Tibial nerve (tissue), 4 donors: ENCODE measurements at regions not wholly inside any gene's neighbourhood (a gene's known extent, or its start where the extent isn't known, plus 50 kb on each side); places are given as distances from the start of the nearest gene placed in this dataset.

Experiments
- DNase-seq, 2 donors: peaks; one replicate each; pipeline ENCODE4 v3.0.0-alpha.2; 2019; ENCODE audit warnings: low spot score in 2 of 2
- H3K27ac ChIP-seq, 4 donors: fragments of 200-600 bp; sonication (generic) in 3 of 4; one replicate each; pipeline ENCODE4 v1.5.1; 2017 to 2019; ENCODE audit warnings: mild to moderate bottlenecking in 1 of 4
- H3K27me3 ChIP-seq, 2 donors: fragments of 200-600 bp; sonication (generic) in 1 of 2; one replicate each; pipeline versions ENCODE4 v1.5.1 to v1.6.0; 2017 to 2019
- H3K36me3 ChIP-seq, 3 donors: fragments of 200-600 bp; sonication (generic); one replicate each; pipeline ENCODE4 v1.5.1; 2018 to 2019
- H3K4me1 ChIP-seq, 4 donors: fragments of 200-600 bp; sonication (generic) in 3 of 4; one replicate each; pipeline ENCODE4 v1.5.1; 2017 to 2019
- H3K4me3 ChIP-seq, 4 donors: fragments of 200-600 bp; sonication (generic) in 3 of 4; one replicate each; pipeline ENCODE4 v1.5.1; 2017 to 2019; ENCODE audit warnings: mild to moderate bottlenecking in 1 of 4, moderate library complexity in 1 of 4
- H3K9me3 ChIP-seq, 4 donors: fragments of 200-600 bp; sonication (generic) in 3 of 4; one replicate each; pipeline ENCODE4 v1.5.1; 2017 to 2019
- CTCF ChIP-seq, 5 experiments: fragments of 200-600 bp in 3 of 5; fragments of 450-650 bp in 2 of 5; sonication (generic) in 3 of 5; IDR thresholded peaks; one replicate each; pipeline ENCODE4 v1.5.1; 2016 to 2019; ENCODE audit warnings: antibody characterized with exemption in 5 of 5, mild to moderate bottlenecking in 3 of 5, moderate library complexity in 2 of 5
- EP300 ChIP-seq, 2 donors: sonication (generic); formaldehyde crosslinking; IDR thresholded peaks; one replicate each; pipeline ENCODE4 v1.6.1; 2017; ENCODE audit warnings: antibody characterized with exemption in 2 of 2, mild to moderate bottlenecking in 1 of 2
- POLR2A ChIP-seq, 2 donors: fragments of 450-650 bp; IDR thresholded peaks; one replicate each; pipeline ENCODE4 v1.6.1; 2017; ENCODE audit warnings: antibody characterized with exemption in 2 of 2, mild to moderate bottlenecking in 2 of 2, moderate library complexity in 2 of 2
- WGBS, 2 donors: methylation state at CpG; one replicate each; pipeline ENCODE4 v1.1.5; 2018; 5-methylcytosine and 5-hydroxymethylcytosine counted together

GRCh38 chr9:13383855-13384254, 104.4 kb upstream of the MPDZ start:
- H3K27ac ChIP-seq, result no peak overlapping the region
- WGBS, 2 donors, result 95 to 97% methylated on average over 1 of the region's 1 CpG

GRCh38 chr9:13383216-13383615, 103.7 kb upstream of the MPDZ start:
- Histone ChIP-seq H3K4me1 (peaks cover 0 to 27% (median 8%) of the 10 kb centered on the region in 4 donors), H3K27me3 (no peaks in the 10 kb centered on the region), H3K27ac (peak overlapping the region in 1 of 4 donors; percentile 46), H3K9me3 (no peaks in the 10 kb centered on the region), H3K4me3 (no peak overlapping the region), H3K36me3 (no peaks in the 10 kb centered on the region)
- TF ChIP-seq CTCF (IDR thresholded peaks at IDR 0.05), result no peak
- no peak for DNase-seq
- 80% methylated on average over 1 of the region's 1 CpG for WGBS, 2 donors

More at GRCh38 chr9:13383855-13384254, 104.4 kb upstream of the MPDZ start:
- no peak overlapping the region for H3K4me3 ChIP-seq
- H3K36me3 ChIP-seq, result no peaks in the 10 kb centered on the region
- H3K9me3 ChIP-seq, result no peaks in the 10 kb centered on the region
- H3K4me1 ChIP-seq, result peaks cover 0 to 23% (median 9%) of the 10 kb centered on the region in 4 donors
- TF ChIP-seq POLR2A (IDR thresholded peaks at IDR 0.05) (no peak), CTCF (IDR thresholded peaks at IDR 0.05) (no peak), EP300 (IDR thresholded peaks at IDR 0.05) (no peak)
- H3K27me3 ChIP-seq, result no peaks in the 10 kb centered on the region
- DNase-seq, result no peak

- TF ChIP-seq POLR2A (IDR thresholded peaks at IDR 0.05) (no peak), EP300 (IDR thresholded peaks at IDR 0.05) (peak in 1 of 2 donors; percentile 31)
These were observed 103.1 kb upstream of the MPDZ start for GRCh38 chr9:13382595-13382994.

GRCh38 chr9:13380903-13381302, 101.4 kb upstream of the MPDZ start:
- Histone ChIP-seq H3K9me3 (no peaks in the 10 kb centered on the region), H3K27me3 (no peaks in the 10 kb centered on the region), H3K36me3 (no peaks in the 10 kb centered on the region), H3K4me3 (no peak overlapping the region), H3K4me1 (peaks cover 0 to 14% (median 0%) of the 10 kb centered on the region in 4 donors), H3K27ac (peak overlapping the region in 1 of 4 donors; percentile 22)
- no peak for DNase-seq
- no peak for TF ChIP-seq CTCF (IDR thresholded peaks at IDR 0.05)
- no peak for TF ChIP-seq POLR2A (IDR thresholded peaks at IDR 0.05)
- TF ChIP-seq EP300 (IDR thresholded peaks at IDR 0.05), result no peak
- 90% methylated on average over 3 of the region's 3 CpGs for WGBS, 2 donors

More at GRCh38 chr9:13382595-13382994, 103.1 kb upstream of the MPDZ start:
- H3K36me3 ChIP-seq, result no peaks in the 10 kb centered on the region
- no peaks in the 10 kb centered on the region for H3K27me3 ChIP-seq
- no peaks in the 10 kb centered on the region for H3K9me3 ChIP-seq
- DNase-seq, result no peak
- no peak overlapping the region for H3K4me3 ChIP-seq
- H3K27ac ChIP-seq, result peak overlapping the region in 1 of 4 donors; percentile 46
- WGBS, 2 donors, result 78 to 86% methylated on average over 5 of the region's 5 CpGs
- H3K4me1 ChIP-seq, result peaks cover 0 to 26% (median 5%) of the 10 kb centered on the region in 4 donors

- no peak overlapping the region for H3K4me3 ChIP-seq
- H3K9me3 ChIP-seq, result no peaks in the 10 kb centered on the region
- TF ChIP-seq POLR2A (IDR thresholded peaks at IDR 0.05), result no peak
- peak in 1 of 2 donors; percentile 12 for TF ChIP-seq EP300 (IDR thresholded peaks at IDR 0.05)
- TF ChIP-seq CTCF (IDR thresholded peaks at IDR 0.05), result no peak
- DNase-seq, result no peak
- 29 to 31% methylated on average over 2 of the region's 2 CpGs for WGBS, 2 donors
- H3K36me3 ChIP-seq, result no peaks in the 10 kb centered on the region
- H3K4me1 ChIP-seq, result peaks cover 0 to 14% (median 0%) of the 10 kb centered on the region in 4 donors
- H3K27ac ChIP-seq, result no peak overlapping the region
- H3K27me3 ChIP-seq, result no peaks in the 10 kb centered on the region
These were observed 98.7 kb upstream of the MPDZ start for GRCh38 chr9:13378154-13378553.
